ENCODE measurements at regions not wholly inside any gene's neighbourhood (a gene's known extent, or its start where the extent isn't known, plus 50 kb on each side); places are given as distances from the start of the nearest gene placed in this dataset.

DNA sequence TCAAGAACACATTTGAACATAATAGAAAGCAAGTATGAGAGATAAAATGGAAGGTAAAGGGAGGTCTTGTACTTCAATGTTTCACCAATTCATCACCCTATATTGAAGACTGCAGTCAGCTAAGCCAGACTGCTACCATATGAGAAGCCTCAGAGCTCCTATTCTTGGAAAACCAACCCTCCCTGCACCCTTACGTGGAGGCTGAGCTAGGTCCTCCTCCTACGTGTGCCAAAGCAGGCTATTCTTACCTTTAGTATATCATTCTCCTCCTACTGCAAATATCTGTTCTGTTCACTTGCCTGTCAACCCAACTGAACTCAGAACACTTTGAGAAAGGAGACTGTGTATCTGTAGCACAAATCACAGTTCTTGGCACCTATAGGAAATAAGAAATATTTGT lies 255.8 kb upstream of the HNRNPA3 start:
- Histone ChIP-seq H3K4me1 (no peaks in the 10 kb centered on the region), H3K27ac (no peak overlapping the region), H3K36me3 (no peaks in the 10 kb centered on the region), H3K4me3 (no peak overlapping the region), H3K27me3 (no peaks in the 10 kb centered on the region), H3K9me3 (no peaks in the 10 kb centered on the region)
- ATAC-seq (no peak), DNase-seq (no peak)
- intact Hi-C loops (cut with DNase I): no loop called here
- TF ChIP-seq, protein P1, sequence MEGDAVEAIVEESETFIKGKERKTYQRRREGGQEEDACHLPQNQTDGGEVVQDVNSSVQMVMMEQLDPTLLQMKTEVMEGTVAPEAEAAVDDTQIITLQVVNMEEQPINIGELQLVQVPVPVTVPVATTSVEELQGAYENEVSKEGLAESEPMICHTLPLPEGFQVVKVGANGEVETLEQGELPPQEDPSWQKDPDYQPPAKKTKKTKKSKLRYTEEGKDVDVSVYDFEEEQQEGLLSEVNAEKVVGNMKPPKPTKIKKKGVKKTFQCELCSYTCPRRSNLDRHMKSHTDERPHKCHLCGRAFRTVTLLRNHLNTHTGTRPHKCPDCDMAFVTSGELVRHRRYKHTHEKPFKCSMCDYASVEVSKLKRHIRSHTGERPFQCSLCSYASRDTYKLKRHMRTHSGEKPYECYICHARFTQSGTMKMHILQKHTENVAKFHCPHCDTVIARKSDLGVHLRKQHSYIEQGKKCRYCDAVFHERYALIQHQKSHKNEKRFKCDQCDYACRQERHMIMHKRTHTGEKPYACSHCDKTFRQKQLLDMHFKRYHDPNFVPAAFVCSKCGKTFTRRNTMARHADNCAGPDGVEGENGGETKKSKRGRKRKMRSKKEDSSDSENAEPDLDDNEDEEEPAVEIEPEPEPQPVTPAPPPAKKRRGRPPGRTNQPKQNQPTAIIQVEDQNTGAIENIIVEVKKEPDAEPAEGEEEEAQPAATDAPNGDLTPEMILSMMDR (IDR thresholded peaks at IDR 0.05): no peak

GRCh38 chr2:176959614-176960013 lies 253.0 kb upstream of the HNRNPA3 start:
- Histone ChIP-seq H3K36me3 (no peaks in the 10 kb centered on the region), H3K9me3 (no peaks in the 10 kb centered on the region), H3K4me3 (no peak overlapping the region), H3K27ac (no peak overlapping the region), H3K4me1 (no peaks in the 10 kb centered on the region), H3K27me3 (no peaks in the 10 kb centered on the region)
- no peak for DNase-seq
- intact Hi-C loops (cut with DNase I): no loop called here
- no peak for ATAC-seq
- TF ChIP-seq, protein P1 (IDR thresholded peaks at IDR 0.05): no peak

GRCh38 chr2:176960061-176960460 lies 252.5 kb upstream of the HNRNPA3 start:
- no peak for ATAC-seq
- H3K4me3 ChIP-seq: no peak overlapping the region
- intact Hi-C loops (cut with DNase I): no loop called here
- H3K27me3 ChIP-seq: no peaks in the 10 kb centered on the region
- H3K4me1 ChIP-seq: no peaks in the 10 kb centered on the region
- H3K9me3 ChIP-seq: no peaks in the 10 kb centered on the region
- no peaks in the 10 kb centered on the region for H3K36me3 ChIP-seq
- TF ChIP-seq, protein P1 (IDR thresholded peaks at IDR 0.05): no peak
- DNase-seq: no peak
- H3K27ac ChIP-seq: no peak overlapping the region

DNA sequence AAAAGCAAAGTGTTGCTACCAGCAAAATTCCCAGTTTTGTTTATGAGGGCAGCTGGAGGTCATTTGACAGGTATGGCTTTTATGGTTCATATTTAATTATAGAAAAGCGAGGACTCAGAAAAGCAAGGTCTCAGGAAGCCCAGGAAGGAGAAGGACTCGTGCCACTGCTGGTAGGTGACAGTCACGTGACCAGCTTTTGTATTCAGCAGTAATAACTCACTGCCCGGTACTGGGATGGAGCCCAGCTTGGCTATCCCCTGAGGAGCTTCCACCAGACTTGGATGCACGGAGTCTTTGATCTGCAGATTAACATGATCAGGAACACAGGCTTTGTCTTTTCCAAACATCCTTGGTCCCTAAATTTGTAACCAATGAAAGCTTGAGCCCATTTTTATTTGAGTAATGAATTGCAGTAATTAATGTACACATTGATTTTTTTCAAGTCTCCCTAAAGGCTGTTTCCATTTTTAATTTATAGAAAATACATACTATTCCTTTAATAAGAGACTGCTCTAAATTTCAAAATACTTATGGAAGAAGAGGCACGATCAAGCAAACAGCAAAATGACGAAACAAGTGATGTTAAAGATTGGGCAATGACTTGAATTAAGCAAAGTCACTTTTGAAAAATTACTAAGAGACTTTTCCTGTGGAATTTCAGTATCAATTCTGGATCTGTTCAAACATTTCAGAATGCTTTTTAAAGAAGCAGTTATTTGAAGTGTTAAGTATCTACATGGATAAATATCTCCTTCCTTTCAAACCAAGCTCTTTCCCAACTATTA lies 251.7 kb upstream of the HNRNPA3 start:
- DNase-seq: no peak
- TF ChIP-seq, protein P1 (IDR thresholded peaks at IDR 0.05): no peak
- Histone ChIP-seq H3K36me3 (no peaks in the 10 kb centered on the region), H3K9me3 (no peaks in the 10 kb centered on the region), H3K27me3 (no peaks in the 10 kb centered on the region), H3K4me3 (no peak overlapping the region), H3K27ac (no peak overlapping the region), H3K4me1 (no peaks in the 10 kb centered on the region)
- ATAC-seq: no peak
- intact Hi-C loops (cut with DNase I): no loop called here

DNA sequence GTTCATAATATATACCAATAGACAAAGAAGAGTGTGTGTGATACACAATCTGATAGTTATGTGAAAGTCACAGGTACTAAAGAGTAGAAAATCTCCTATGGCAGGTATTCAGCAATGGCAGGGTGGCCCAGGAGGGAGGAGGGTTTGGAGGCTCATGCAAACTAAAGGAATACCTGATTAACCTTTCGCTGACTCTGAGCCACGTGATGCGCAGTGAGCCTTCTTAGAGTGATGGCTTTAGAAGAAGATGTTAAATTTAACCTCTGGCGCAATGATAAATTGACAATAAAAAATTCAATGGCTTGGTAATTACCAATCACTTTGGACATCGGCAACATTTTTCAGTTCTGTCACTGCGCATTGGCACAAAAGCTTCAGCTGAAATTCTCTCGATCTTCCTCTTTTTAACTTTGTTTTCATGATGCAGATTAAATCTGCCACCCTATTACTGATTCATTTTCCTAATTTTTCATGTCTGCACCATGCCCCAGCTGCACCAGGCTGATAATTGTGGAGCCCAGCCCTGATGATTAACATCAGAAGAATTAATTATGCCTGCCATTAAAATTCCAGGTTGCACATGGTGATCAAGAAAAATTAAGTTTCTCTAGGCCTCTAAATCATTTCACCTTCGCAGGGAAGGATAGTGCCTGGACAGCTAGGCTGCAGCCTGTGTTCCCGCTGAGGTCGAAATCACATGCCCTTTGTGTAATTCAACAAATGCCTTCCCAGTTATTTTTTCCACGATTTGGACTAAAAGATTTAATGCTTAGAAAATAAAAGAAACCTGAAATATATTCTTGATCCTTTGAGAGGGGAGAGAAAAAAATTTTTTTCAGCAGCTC lies 250.6 kb upstream of the HNRNPA3 start:
- ATAC-seq: no peak
- H3K4me1 ChIP-seq: no peaks in the 10 kb centered on the region
- intact Hi-C loops (cut with DNase I): no loop called here

More for the DNA sequence above, 250.6 kb upstream of the HNRNPA3 start:
- no peaks in the 10 kb centered on the region for H3K36me3 ChIP-seq
- H3K27me3 ChIP-seq: no peaks in the 10 kb centered on the region
- H3K27ac ChIP-seq: no peak overlapping the region
- no peaks in the 10 kb centered on the region for H3K9me3 ChIP-seq
- TF ChIP-seq, protein P1 (IDR thresholded peaks at IDR 0.05): no peak
- no peak for DNase-seq
- no peak overlapping the region for H3K4me3 ChIP-seq

Data from left lung (tissue), 4 donors.